Activated naive CD4-positive, alpha-beta T cell treated with anti-CD3 and anti-CD28 coated beads, Interleukin-2, amount 10 ng/mL, durations not matched to agents 7 days and 5 days (primary cell): ENCODE measurements at regions not wholly inside any gene's neighbourhood (a gene's known extent, or its start where the extent isn't known, plus 50 kb on each side); places are given as distances from the start of the nearest gene placed in this dataset.
A peak's percentile ranks its signal among the peaks of the same experiment; 100 is the strongest.

Experiments used
- CTCF ChIA-PET: fragments of 350-600 bp; sonication (Branson Sonifier 250); formaldehyde crosslinking; loops from one replicate; lab custom pipeline; 2021; ENCODE audit warnings: antibody characterized with exemption; lab: Charles Lee
- DNase-seq: peaks from one replicate; pipeline ENCODE4 v3.0.0-alpha.2; 2020
- H3K27ac Mint-ChIP-seq: one replicate; pipeline ENCODE4 v1.8.0; 2021; ENCODE audit warnings: mild to moderate bottlenecking, moderate library complexity, mixed read lengths
- H3K27me3 Mint-ChIP-seq: one replicate; pipeline ENCODE4 v1.8.0; 2021; ENCODE audit warnings: mild to moderate bottlenecking, mixed read lengths
- H3K36me3 Mint-ChIP-seq: one replicate; pipeline ENCODE4 v1.8.0; 2021; ENCODE audit warnings: mixed read lengths
- H3K4me1 Mint-ChIP-seq: one replicate; pipeline ENCODE4 v1.8.0; 2021; ENCODE audit warnings: mixed read lengths
- H3K4me3 Mint-ChIP-seq: one replicate; pipeline ENCODE4 v1.8.0; 2021; ENCODE audit warnings: mild to moderate bottlenecking, moderate library complexity, mixed read lengths
- H3K9me3 Mint-ChIP-seq: one replicate; pipeline ENCODE4 v1.8.0; 2021; ENCODE audit warnings: mixed read lengths

DNA sequence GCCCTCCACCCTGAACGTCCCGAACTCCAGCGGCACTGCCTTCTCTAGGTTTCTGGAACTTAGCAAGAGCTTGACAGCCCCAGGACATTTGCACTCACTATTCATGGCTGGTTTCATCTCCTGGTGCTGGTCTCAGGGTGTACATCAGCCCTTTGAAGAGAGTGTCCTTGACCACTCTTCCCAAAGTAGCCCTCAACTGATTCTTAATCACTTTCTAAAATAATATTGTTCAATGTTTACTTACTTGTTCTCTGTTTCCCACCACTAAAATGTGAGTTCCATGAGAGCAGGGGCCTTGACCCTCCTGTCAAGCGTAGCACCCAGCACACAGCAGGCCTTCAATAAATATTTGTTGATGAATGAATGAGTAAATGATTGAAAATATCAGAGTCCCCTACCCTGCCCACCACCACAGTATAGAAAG is 262.5 kb downstream of the RHOU start:
- H3K9me3 Mint-ChIP-seq = no peaks in the 10 kb centered on the region
- no peaks in the 10 kb centered on the region for H3K36me3 Mint-ChIP-seq
- no peak overlapping the region for H3K4me3 Mint-ChIP-seq
- H3K27me3 Mint-ChIP-seq = peaks cover 3% of the 10 kb centered on the region
- H3K27ac Mint-ChIP-seq = no peak overlapping the region
- no peak for DNase-seq
- CTCF ChIA-PET = interaction anchor here (1.4 kb wide), 1 partner anchor 261 kb away, joined by 3 read pairs; no protein-coding TSS in a partner anchor
- H3K4me1 Mint-ChIP-seq = peaks cover 13% of the 10 kb centered on the region

DNA sequence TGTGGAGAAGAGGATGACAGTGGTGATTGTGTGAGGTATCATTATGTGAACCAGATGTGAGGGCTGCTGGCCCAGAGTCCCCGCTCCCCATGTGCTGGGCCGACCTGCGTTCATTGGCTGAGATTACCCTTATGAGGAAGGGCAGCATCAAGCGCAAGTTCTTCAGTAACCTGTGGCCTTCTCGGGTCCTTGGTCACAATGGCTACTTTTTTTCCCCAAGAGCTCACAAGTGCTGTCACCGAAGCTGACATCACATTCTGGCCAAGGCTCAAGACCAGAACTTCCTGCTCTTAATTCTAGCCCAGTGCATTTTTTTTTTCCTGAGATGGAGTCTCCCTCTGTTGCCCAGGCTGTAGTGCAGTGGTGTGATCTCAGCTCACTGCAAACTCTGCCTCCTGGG is 262.9 kb downstream of the RHOU start:
- Mint-ChIP-seq H3K9me3 (no peaks in the 10 kb centered on the region), H3K4me1 (peaks cover 13% of the 10 kb centered on the region), H3K27ac (no peak overlapping the region), H3K4me3 (no peak overlapping the region), H3K27me3 (peaks cover 3% of the 10 kb centered on the region), H3K36me3 (no peaks in the 10 kb centered on the region)
- no peak for DNase-seq
- CTCF ChIA-PET = interaction anchor here (1.4 kb wide), 1 partner anchor 262 kb away, joined by 3 read pairs; no protein-coding TSS in a partner anchor

DNA sequence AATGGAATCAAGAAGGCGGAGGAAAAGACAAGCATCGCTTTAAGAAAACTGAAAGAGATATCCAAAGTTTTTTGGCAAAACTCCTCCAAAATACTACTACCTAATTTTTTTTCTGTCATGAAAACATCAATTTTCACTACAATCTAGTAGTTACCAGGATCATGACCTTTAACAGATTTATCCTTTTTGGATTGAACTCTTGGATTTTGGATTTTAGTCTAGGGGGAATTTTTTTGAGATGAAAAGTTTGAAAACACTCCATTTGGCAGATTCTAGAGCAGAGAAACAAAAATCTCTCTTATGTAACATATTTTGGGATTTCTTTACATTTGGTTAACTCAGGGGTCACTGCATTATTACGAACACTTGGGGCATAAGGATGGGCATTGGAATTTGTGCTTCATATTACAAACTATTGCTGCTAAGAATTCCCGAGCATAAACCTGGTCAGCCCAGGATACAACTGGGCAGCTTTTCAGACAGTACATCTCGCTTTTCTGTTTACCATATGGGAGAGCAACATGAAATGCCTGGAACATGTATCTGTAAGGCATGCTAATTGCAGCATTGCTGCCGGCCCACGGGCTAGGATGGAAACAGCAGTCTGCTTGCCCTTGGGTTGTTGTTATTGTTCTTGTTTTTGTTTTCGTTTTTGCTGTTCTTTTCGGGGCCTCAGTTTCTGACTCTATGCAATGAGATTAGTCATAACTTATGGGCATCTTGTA is 264.3 kb downstream of the RHOU start:
- CTCF ChIA-PET = no interaction called here
- H3K27ac Mint-ChIP-seq = no peak overlapping the region
- no peaks in the 10 kb centered on the region for H3K9me3 Mint-ChIP-seq
- no peak for DNase-seq
- no peaks in the 10 kb centered on the region for H3K36me3 Mint-ChIP-seq
- no peak overlapping the region for H3K4me3 Mint-ChIP-seq
- H3K4me1 Mint-ChIP-seq = peaks cover 13% of the 10 kb centered on the region
- H3K27me3 Mint-ChIP-seq = peaks cover 3% of the 10 kb centered on the region

DNA sequence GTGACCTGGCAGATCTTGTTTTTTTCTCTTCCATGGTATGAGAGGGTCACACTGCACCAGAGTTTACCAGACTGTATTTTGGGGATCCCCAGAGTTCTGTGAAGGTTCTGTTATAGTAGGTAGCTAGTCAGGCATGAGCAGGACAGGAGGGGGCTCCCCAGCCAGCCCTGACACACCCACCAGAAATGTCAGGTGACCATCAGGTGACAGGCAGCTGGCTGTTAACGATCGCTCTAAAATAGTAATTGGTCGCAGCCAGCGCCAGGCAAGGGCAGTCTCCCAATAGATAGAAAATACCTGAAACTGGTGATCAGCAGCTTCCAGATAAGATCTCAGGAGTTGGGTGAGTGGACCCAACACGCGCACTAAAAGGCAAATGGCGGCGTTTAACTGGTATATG is 264.9 kb downstream of the RHOU start:
- H3K9me3 Mint-ChIP-seq = no peaks in the 10 kb centered on the region
- H3K27me3 Mint-ChIP-seq = peaks cover 3% of the 10 kb centered on the region
- H3K36me3 Mint-ChIP-seq = no peaks in the 10 kb centered on the region
- H3K4me1 Mint-ChIP-seq = peaks cover 13% of the 10 kb centered on the region
- no peak overlapping the region for H3K4me3 Mint-ChIP-seq
- no peak overlapping the region for H3K27ac Mint-ChIP-seq
- DNase-seq = no peak
- CTCF ChIA-PET = no interaction called here

DNA sequence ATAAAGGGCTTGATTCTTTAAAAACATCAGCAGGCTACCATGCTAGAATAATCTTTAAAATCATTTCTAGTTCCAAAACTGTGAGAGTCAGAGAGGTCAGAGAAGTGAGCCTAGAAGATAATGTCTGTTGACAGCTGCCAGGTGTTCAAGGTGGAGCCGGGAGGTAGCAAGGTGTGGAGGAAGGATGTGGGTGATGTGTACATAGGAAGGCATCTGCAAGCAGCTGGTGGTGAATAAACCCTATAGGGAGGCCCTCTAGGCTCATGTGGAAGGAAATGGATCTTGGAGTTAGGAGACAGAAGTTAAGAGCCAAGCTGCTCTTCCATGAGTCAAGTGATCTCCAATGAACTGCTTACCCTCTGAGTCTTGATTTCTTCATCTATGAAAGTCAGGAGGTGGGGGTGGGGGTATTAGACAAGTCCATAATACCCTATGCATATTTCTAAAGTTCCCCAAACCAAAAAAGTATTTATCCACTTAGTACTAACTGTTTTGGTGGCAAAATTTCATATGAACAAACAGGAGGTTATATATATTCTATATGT is 266.3 kb downstream of the RHOU start:
- peaks cover 8% of the 10 kb centered on the region for H3K27me3 Mint-ChIP-seq
- CTCF ChIA-PET = interaction anchor here (0.6 kb wide), 1 partner anchor 267 kb away, joined by 3 read pairs; no protein-coding TSS in a partner anchor

DNA sequence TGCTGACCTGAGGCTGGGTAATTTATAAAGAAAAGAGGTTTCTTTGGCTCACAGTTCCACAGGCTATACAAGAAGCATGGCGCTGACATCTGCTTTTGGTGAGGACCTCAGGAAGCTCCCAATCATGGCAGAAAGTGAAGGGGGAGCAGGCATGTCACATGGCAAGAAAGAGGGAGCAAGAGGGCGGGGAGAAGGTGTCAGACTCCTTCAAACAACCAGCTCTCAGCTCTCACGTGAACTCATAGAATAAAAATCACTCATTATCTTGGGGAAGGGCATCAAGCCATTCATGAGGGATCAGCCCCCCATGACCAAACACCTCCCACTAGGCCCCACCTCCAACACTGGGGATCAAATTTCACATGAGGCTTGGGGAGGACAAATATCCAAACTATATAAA is 266.8 kb downstream of the RHOU start:
- CTCF ChIA-PET = no interaction called here
- no peaks in the 10 kb centered on the region for H3K36me3 Mint-ChIP-seq
- H3K4me1 Mint-ChIP-seq = peaks cover 13% of the 10 kb centered on the region
- no peak overlapping the region for H3K4me3 Mint-ChIP-seq
- DNase-seq = no peak
- H3K27me3 Mint-ChIP-seq = peaks cover 8% of the 10 kb centered on the region
- no peaks in the 10 kb centered on the region for H3K9me3 Mint-ChIP-seq
- no peak overlapping the region for H3K27ac Mint-ChIP-seq

More for the DNA sequence above, 266.3 kb downstream of the RHOU start:
- Mint-ChIP-seq H3K4me3 (no peak overlapping the region), H3K27ac (peak overlapping the region; percentile 1), H3K36me3 (no peaks in the 10 kb centered on the region), H3K4me1 (peaks cover 13% of the 10 kb centered on the region), H3K9me3 (no peaks in the 10 kb centered on the region)
- no peak for DNase-seq

DNA sequence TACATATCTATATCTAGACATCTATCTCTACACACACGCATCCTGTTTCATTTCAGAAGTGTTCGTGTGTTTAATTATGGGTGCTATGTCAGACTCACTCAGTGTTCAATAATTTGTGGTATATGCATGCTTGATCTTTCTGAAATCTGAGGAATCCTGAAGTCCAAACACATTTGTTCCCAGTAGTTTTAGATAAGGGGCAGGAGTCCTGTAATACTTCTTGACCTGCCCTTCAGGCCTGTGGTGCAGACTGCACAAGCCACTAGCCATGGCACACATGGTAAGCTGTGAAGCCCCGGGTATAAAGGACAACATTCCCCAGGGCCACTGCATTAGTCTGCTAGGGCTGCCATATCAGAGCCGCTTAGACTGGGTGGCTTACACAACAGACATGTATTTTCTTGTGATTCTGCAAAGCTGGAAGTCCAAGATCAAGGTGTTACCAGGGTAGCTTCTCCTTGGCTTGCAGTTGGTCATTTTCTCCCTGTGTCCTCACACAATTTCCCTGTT is 267.2 kb downstream of the RHOU start:
- CTCF ChIA-PET = no interaction called here
- Mint-ChIP-seq H3K27ac (no peak overlapping the region), H3K27me3 (peaks cover 8% of the 10 kb centered on the region), H3K4me1 (peaks cover 13% of the 10 kb centered on the region), H3K36me3 (no peaks in the 10 kb centered on the region), H3K9me3 (no peaks in the 10 kb centered on the region), H3K4me3 (no peak overlapping the region)
- no peak for DNase-seq

DNA sequence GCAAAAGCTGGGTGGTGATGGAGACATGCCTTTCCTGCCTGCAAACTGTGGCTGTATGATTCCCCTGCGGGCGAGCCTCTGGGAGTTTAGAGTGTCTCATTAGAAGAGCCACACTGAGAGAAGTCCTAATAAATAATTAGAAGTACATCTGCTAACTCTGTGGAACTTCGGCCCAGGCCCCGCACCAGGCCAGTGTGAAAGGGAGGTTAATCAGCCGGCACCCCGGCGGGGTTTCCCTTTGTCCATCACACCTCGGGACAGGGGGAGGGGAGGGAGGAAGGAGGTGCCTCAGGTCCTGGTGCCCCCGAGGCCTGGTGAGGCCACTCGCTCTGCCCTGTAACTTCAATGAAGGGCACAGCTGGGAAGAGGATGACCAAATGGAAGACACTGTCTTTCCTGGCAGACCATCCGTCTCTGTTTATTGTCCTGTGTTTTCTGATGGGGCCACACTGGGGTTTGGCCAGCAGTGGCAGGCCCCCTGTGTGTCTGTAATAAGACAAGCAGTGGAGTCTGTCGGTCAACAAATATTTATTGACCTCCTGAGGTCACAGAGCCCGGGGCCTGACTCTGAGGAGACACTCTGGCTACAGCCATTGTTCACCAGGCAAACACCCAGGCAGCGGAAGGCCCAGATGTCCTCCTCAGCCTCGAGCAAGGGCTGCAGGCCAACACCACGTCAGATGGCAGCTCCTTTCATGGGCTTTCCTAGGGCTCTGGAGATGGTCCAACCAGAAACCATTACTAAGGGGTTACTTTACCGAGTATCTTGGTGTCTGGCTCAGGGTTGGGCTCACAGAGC is 267.5 kb upstream of the RAB4A start:
- peaks cover 13% of the 10 kb centered on the region for H3K4me1 Mint-ChIP-seq
- CTCF ChIA-PET = interaction anchor here (1.5 kb wide), 1 partner anchor 15 kb away, joined by 3 read pairs; no protein-coding TSS in a partner anchor
- no peaks in the 10 kb centered on the region for H3K9me3 Mint-ChIP-seq
- no peak for DNase-seq
- peaks cover 5% of the 10 kb centered on the region for H3K27me3 Mint-ChIP-seq
- H3K4me3 Mint-ChIP-seq = no peak overlapping the region
- H3K36me3 Mint-ChIP-seq = no peaks in the 10 kb centered on the region
- H3K27ac Mint-ChIP-seq = no peak overlapping the region

DNA sequence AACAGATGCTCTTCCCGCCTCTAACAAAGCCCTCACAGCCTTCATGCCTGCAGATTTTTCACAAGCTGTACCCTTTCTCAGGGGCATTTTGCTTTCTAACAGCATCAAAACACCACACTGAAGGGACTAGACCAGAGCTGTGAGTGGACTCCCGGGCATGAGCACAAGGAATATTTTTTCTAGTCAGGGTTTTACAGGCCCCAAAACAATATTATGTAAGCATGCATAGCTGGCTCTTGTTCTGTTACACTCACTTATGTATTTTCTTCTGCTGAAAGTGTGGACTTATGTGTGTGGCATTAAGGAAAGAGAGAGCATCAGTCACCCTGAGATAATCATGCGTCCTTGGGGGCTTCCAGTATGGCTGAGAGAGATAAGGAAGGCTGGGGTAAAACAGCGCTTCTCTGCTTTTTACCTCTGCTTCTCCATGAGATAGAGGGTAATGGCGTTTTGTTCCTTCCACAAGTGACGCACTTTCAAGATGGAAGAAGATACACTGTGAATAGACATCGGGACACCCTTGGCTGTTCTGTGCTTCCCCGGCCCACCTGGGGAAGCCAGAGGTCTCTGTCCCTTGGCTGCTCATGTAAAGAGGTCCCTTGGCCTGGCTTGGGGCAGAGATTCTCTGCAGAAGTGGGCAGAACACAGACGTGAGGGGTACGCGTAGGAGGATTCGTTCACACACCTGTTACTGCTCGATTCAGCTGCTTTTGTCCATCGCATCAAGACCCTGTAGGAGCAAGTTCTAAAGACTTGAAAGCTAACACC is 266.7 kb upstream of the RAB4A start:
- H3K4me1 Mint-ChIP-seq = peaks cover 13% of the 10 kb centered on the region
- CTCF ChIA-PET = interaction anchor here (1.5 kb wide), 1 partner anchor 16 kb away, joined by 3 read pairs; no protein-coding TSS in a partner anchor
- no peaks in the 10 kb centered on the region for H3K36me3 Mint-ChIP-seq
- peaks cover 5% of the 10 kb centered on the region for H3K27me3 Mint-ChIP-seq
- H3K4me3 Mint-ChIP-seq = no peak overlapping the region
- no peak for DNase-seq
- no peak overlapping the region for H3K27ac Mint-ChIP-seq
- no peaks in the 10 kb centered on the region for H3K9me3 Mint-ChIP-seq

DNA sequence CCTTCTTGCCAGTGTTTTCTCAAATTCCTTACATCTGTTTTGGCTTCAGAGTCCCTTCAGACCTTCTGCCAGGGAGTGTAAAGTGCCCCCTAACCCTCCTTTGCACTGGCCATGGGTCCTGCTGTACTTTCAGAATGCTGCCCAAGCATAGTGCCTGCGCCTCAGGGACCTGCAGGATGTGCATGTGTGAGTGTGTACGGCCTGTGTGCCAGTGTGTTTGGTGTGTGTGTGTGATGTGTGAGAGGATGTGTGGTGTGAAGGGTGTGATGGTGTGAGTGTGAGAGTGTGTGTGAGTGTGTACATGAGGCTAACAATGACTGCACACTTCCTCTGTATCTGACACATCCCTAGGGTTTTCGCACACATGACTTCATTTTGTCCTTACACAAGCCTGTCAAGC is 265.8 kb upstream of the RAB4A start:
- no peak for DNase-seq
- Mint-ChIP-seq H3K36me3 (no peaks in the 10 kb centered on the region), H3K27me3 (peaks cover 5% of the 10 kb centered on the region), H3K27ac (no peak overlapping the region), H3K9me3 (no peaks in the 10 kb centered on the region), H3K4me1 (peaks cover 13% of the 10 kb centered on the region), H3K4me3 (no peak overlapping the region)
- CTCF ChIA-PET = no interaction called here

DNA sequence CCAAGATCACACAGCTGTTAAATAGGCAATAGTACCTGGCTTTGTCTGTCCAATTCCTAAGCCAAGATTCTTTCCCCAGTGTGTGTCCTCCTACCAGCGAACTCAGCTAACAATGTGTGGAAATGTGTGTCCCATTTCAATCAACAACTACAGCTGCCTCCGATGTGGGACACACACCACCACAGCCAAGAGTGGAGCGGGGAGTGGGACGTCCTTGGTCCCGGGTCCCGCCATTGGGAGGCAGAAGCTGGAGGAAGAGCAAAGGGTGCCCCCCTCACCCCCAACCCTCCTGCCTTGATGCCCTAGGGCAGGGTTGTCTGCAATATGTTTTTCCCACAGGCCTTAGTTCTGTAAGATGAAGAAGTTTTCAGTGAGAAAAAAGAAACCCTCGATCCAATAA is 265.4 kb upstream of the RAB4A start:
- Mint-ChIP-seq H3K27ac (no peak overlapping the region), H3K9me3 (no peaks in the 10 kb centered on the region), H3K36me3 (no peaks in the 10 kb centered on the region), H3K4me1 (peaks cover 13% of the 10 kb centered on the region), H3K27me3 (peaks cover 5% of the 10 kb centered on the region), H3K4me3 (no peak overlapping the region)
- no peak for DNase-seq
- CTCF ChIA-PET = no interaction called here

DNA sequence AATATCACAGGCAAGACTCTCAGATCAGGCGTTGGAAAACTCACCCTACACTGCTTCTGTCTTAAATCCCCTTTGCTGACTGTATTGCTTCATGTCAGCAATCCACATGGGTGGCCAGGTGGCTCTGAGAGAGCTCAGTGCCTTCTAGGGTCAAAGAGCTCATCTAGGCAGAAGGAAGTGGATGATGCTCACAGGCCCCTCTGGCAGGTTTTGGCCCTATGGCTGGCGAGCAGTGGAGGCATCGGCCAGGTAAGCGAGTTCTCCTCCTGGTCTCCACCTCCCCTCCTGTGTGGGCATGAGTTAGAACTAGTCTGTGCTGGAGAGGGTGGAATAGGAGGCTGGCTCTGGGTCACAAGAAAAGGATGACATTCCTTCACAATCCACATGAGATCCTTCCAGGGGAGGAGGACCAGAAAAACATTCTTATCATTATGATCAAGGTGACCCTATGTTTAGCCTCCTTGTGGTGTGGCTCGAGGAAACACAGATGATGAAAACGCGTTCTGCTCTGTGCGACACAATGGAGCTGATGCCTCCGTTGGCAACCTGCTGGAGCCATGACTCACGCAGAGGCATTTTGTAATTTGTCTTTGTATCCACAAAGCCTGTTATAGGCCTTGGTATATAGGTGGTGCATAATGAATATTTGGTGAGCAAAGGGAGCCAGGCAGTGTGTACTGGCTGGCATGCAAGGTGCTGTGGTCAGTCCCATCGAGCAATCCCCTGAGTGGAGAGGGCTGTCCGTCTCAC is 264.6 kb upstream of the RAB4A start:
- DNase-seq = no peak
- Mint-ChIP-seq H3K27me3 (peaks cover 5% of the 10 kb centered on the region), H3K9me3 (no peaks in the 10 kb centered on the region), H3K27ac (no peak overlapping the region), H3K4me1 (peaks cover 11% of the 10 kb centered on the region), H3K4me3 (no peak overlapping the region), H3K36me3 (no peaks in the 10 kb centered on the region)
- CTCF ChIA-PET = no interaction called here

DNA sequence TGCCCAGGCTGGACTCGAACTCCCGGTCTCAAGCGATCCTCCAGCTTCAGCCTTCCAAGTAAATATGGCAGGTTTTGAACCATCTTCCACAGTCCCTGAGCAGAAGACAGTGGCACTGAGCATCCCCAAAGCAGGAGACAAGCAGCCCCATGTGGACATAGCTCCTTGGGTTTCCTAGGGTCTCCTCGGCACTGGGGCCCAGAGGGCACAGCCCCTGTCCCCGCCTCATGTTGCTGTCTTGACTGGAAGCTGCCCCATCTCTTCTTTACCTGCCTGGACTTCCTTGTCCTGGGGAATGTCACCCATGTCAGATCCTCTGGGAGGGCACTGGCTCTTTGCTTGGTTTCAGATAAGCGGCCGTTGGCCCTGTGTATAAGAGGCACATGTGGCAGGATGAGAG is 263.7 kb upstream of the RAB4A start:
- no peak for DNase-seq
- H3K4me1 Mint-ChIP-seq = peaks cover 3% of the 10 kb centered on the region
- H3K4me3 Mint-ChIP-seq = no peak overlapping the region
- H3K27me3 Mint-ChIP-seq = peaks cover 8% of the 10 kb centered on the region
- H3K27ac Mint-ChIP-seq = no peak overlapping the region
- no peaks in the 10 kb centered on the region for H3K36me3 Mint-ChIP-seq
- CTCF ChIA-PET = no interaction called here
- H3K9me3 Mint-ChIP-seq = no peaks in the 10 kb centered on the region
